ENCODE measurements at regions not wholly inside any gene's neighbourhood (a gene's known extent, or its start where the extent isn't known, plus 50 kb on each side); places are given as distances from the start of the nearest gene placed in this dataset.

DNA sequence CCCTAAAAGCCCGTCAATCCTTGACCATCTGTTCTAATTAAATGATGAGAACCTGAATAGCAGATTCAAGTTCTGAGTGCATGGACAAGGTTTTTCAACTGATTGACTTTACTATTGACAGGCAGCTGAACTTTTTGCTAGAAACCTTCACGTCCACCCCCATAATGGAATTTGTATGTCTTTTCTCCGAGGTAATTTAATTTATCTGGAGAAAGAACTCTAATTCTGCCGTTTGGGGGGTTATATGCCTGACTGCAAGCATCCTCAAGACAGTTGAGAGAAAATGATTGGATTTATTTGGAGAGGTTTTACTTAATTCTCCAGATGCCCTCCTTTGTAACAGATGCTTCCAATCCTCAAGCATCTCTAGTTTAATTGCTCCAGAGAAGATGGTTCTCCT lies 1053.4 kb upstream of the AUTS2 start:
- Histone ChIP-seq H3K27me3 (replicated peaks; ENCODE audit: insufficient read depth, low read depth, low read length, poor library complexity) (no peaks in the 10 kb centered on the region), H3K36me3 (ENCODE audit: insufficient read depth, low read length, poor library complexity, severe bottlenecking) (no peaks in the 10 kb centered on the region), H3K27ac (ENCODE audit: low read depth, low read length, poor library complexity, severe bottlenecking) (no peak overlapping the region), H3K4me1 (ENCODE audit: insufficient read depth, low read length, poor library complexity, severe bottlenecking) (peaks cover 19% of the 10 kb centered on the region), H3K9me3 (ENCODE audit: low read depth, low read length, poor library complexity, severe bottlenecking) (no peaks in the 10 kb centered on the region), H3K4me3 (ENCODE audit: low read depth, low read length, poor library complexity, severe bottlenecking) (no peak overlapping the region)
- intact Hi-C loops (cut with micrococcal nuclease; ENCODE audit: unreplicated experiment) = no loop called here
- ChIA-PET CTCF (no interaction called here), POLR2A (ENCODE audit: low non-redundant PET) (no interaction called here)
- TF ChIP-seq, protein P1, sequence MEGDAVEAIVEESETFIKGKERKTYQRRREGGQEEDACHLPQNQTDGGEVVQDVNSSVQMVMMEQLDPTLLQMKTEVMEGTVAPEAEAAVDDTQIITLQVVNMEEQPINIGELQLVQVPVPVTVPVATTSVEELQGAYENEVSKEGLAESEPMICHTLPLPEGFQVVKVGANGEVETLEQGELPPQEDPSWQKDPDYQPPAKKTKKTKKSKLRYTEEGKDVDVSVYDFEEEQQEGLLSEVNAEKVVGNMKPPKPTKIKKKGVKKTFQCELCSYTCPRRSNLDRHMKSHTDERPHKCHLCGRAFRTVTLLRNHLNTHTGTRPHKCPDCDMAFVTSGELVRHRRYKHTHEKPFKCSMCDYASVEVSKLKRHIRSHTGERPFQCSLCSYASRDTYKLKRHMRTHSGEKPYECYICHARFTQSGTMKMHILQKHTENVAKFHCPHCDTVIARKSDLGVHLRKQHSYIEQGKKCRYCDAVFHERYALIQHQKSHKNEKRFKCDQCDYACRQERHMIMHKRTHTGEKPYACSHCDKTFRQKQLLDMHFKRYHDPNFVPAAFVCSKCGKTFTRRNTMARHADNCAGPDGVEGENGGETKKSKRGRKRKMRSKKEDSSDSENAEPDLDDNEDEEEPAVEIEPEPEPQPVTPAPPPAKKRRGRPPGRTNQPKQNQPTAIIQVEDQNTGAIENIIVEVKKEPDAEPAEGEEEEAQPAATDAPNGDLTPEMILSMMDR (conservative IDR thresholded peaks at IDR 0.05; ENCODE audit: low read depth, low read length) = no peak
- TF ChIP-seq EZH2 (IDR thresholded peaks at IDR 0.05; ENCODE audit: borderline replicate concordance, low read depth, low read length, poor library complexity, severe bottlenecking) = no peak
- DNase-seq (ENCODE audit: low spot score) = no peak
- BruUV-seq (replicated peaks) = no TSS peak

DNA sequence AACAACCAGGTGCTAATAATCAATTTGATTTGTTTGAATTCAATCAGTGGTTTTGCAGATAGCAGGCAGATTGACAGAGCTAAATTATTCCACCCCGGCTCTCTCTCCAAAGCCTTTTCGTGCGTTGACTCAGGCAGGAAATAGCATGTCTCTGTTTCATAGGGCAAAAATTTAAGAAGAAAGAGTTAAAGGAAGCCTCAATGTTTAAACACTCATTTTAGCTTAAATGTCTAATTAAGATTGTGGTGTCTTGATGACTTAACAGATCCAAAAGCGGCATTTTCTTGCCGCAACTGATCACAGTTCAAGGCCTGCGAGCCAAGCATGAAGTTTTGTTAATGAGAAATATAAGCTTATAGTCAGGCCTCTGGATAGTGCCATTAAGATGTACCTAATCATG lies 1051.1 kb upstream of the AUTS2 start:
- H3K27ac ChIP-seq (ENCODE audit: low read depth, low read length, poor library complexity, severe bottlenecking) = no peak overlapping the region
- POLR2A ChIA-PET (ENCODE audit: low non-redundant PET) = no interaction called here
- DNase-seq (ENCODE audit: low spot score) = peak; percentile 39
- H3K4me1 ChIP-seq (ENCODE audit: insufficient read depth, low read length, poor library complexity, severe bottlenecking) = peaks cover 19% of the 10 kb centered on the region
- H3K27me3 ChIP-seq (replicated peaks; ENCODE audit: insufficient read depth, low read depth, low read length, poor library complexity) = no peaks in the 10 kb centered on the region
- H3K36me3 ChIP-seq (ENCODE audit: insufficient read depth, low read length, poor library complexity, severe bottlenecking) = no peaks in the 10 kb centered on the region
- H3K4me3 ChIP-seq (ENCODE audit: low read depth, low read length, poor library complexity, severe bottlenecking) = no peak overlapping the region
- H3K9me3 ChIP-seq (ENCODE audit: low read depth, low read length, poor library complexity, severe bottlenecking) = no peaks in the 10 kb centered on the region
- no peak for TF ChIP-seq EZH2 (IDR thresholded peaks at IDR 0.05; ENCODE audit: borderline replicate concordance, low read depth, low read length, poor library complexity, severe bottlenecking)
- TF ChIP-seq, protein P1 (conservative IDR thresholded peaks at IDR 0.05; ENCODE audit: low read depth, low read length) = no peak
- BruUV-seq (replicated peaks) = no TSS peak
- CTCF ChIA-PET = interaction anchor here (0.6 kb wide), 1 partner anchor 468 kb away, joined by 4 read pairs; no protein-coding TSS in a partner anchor
- intact Hi-C loops (cut with micrococcal nuclease; ENCODE audit: unreplicated experiment) = no loop called here

- Histone ChIP-seq H3K27ac (ENCODE audit: low read depth, low read length, poor library complexity, severe bottlenecking) (no peak overlapping the region), H3K9me3 (ENCODE audit: low read depth, low read length, poor library complexity, severe bottlenecking) (no peaks in the 10 kb centered on the region), H3K27me3 (replicated peaks; ENCODE audit: insufficient read depth, low read depth, low read length, poor library complexity) (no peaks in the 10 kb centered on the region), H3K4me3 (ENCODE audit: low read depth, low read length, poor library complexity, severe bottlenecking) (no peak overlapping the region), H3K4me1 (ENCODE audit: insufficient read depth, low read length, poor library complexity, severe bottlenecking) (peaks cover 19% of the 10 kb centered on the region), H3K36me3 (ENCODE audit: insufficient read depth, low read length, poor library complexity, severe bottlenecking) (no peaks in the 10 kb centered on the region)
- DNase-seq (ENCODE audit: low spot score) = peak; percentile 28
- no TSS peak for BruUV-seq (replicated peaks)
- ChIA-PET CTCF (no interaction called here), POLR2A (ENCODE audit: low non-redundant PET) (no interaction called here)
- intact Hi-C loops (cut with micrococcal nuclease; ENCODE audit: unreplicated experiment) = no loop called here
- TF ChIP-seq, protein P1 (conservative IDR thresholded peaks at IDR 0.05; ENCODE audit: low read depth, low read length) = no peak
- no peak for TF ChIP-seq EZH2 (IDR thresholded peaks at IDR 0.05; ENCODE audit: borderline replicate concordance, low read depth, low read length, poor library complexity, severe bottlenecking)
These were observed 1050.5 kb upstream of the AUTS2 start for GRCh38 chr7:68547799-68548198.

All from A673 (cell line).